BLaER1 (cell line): ENCODE measurements at regions not wholly inside any gene's neighbourhood (a gene's known extent, or its start where the extent isn't known, plus 50 kb on each side); places are given as distances from the start of the nearest gene placed in this dataset.

Experiments used
- H3K27ac ChIP-seq: shearing (Covaris generic); formaldehyde crosslinking; 2 replicates; pipeline ENCODE4 v1.8.1; 2022
- H3K27me3 ChIP-seq: shearing (Covaris generic); formaldehyde crosslinking; 2 replicates; pipeline ENCODE4 v1.8.1; 2022
- H3K36me3 ChIP-seq: shearing (Covaris generic); formaldehyde crosslinking; 2 replicates; pipeline ENCODE4 v1.8.1; 2022
- H3K4me1 ChIP-seq: shearing (Covaris generic); formaldehyde crosslinking; 2 replicates; pipeline ENCODE4 v1.8.1; 2022
- H3K4me2 ChIP-seq: shearing (Covaris generic); formaldehyde crosslinking; 2 replicates; pipeline ENCODE4 v1.8.1; 2022
- H3K4me3 ChIP-seq: shearing (Covaris generic); formaldehyde crosslinking; 2 replicates; pipeline ENCODE4 v1.8.1; 2022
- H3K9ac ChIP-seq: shearing (Covaris generic); formaldehyde crosslinking; 2 replicates; pipeline ENCODE4 v1.8.1; 2022
- H3K9me3 ChIP-seq: shearing (Covaris generic); formaldehyde crosslinking; 2 replicates; pipeline ENCODE4 v1.8.1; 2022
- H4K20me1 ChIP-seq: shearing (Covaris generic); formaldehyde crosslinking; 2 replicates; pipeline ENCODE4 v1.8.1; 2022
- Cebpa-rat ChIP-seq: shearing (Covaris generic); IDR thresholded peaks from 2 replicates; pipeline ENCODE4 v1.8.1; 2022

GRCh38 chr4:117422297-117422696 is 336.9 kb upstream of the TRAM1L1 start:
- Histone ChIP-seq H3K9ac (no peak overlapping the region), H3K4me2 (peak overlapping the region; percentile 64), H3K27ac (no peak overlapping the region), H3K36me3 (no peaks in the 10 kb centered on the region), H4K20me1 (no peaks in the 10 kb centered on the region), H3K27me3 (no peaks in the 10 kb centered on the region), H3K4me1 (peaks cover 29% of the 10 kb centered on the region), H3K4me3 (no peak overlapping the region), H3K9me3 (no peaks in the 10 kb centered on the region)
- no peak for TF ChIP-seq Cebpa-rat

DNA sequence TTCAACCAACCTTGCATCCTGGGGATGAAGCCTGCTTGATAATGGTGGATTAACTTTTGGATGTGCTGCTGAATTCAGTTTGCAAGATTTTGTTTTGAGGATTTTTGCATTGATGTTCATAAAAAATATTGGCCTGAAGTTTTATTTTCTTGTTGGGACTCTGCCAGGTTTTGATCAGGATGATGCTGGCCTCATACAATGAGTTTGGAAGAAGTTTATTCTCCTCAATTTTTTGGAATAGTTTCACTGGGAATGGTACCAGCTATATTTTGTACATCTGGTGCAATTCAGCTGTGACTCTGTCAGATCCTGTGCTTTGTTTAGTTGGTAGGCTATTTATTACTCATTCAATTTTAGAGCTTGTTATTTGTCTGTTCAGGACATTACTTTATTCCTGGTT is 340.3 kb upstream of the TRAM1L1 start:
- no peak overlapping the region for H3K27ac ChIP-seq
- H3K4me3 ChIP-seq: no peak overlapping the region
- H3K9me3 ChIP-seq: peaks cover 5% of the 10 kb centered on the region; the same call in 1 of the 2 replicates
- TF ChIP-seq Cebpa-rat: no peak
- H4K20me1 ChIP-seq: no peaks in the 10 kb centered on the region
- no peak overlapping the region for H3K9ac ChIP-seq
- H3K36me3 ChIP-seq: no peaks in the 10 kb centered on the region
- peaks cover 40% of the 10 kb centered on the region for H3K4me1 ChIP-seq
- no peaks in the 10 kb centered on the region for H3K27me3 ChIP-seq
- H3K4me2 ChIP-seq: peak overlapping the region; percentile 28; the same call in 1 of the 2 replicates

DNA sequence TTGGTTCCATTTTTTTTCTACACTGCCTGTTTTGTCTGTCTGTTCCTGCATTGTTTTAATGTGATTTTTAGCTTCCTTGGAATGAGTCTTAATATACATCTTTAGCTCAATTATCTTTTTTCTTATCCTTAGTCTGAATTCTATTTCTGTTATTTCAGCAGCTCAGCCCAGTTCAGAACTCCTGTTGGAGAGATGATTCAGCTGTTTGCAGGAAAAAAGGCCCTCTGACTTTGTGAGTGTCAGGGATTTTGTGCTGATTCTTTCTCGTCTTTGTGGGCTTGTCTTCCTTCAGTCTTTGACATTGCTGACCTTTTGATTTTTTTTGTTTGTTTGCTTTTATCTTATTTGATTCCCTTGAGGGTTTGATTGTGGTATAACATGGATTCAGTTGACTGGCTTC is 343.2 kb upstream of the TRAM1L1 start:
- no peak overlapping the region for H3K27ac ChIP-seq
- H3K9ac ChIP-seq: no peak overlapping the region
- no peak overlapping the region for H3K4me3 ChIP-seq
- no peaks in the 10 kb centered on the region for H3K27me3 ChIP-seq
- no peak for TF ChIP-seq Cebpa-rat
- H4K20me1 ChIP-seq: no peaks in the 10 kb centered on the region
- H3K36me3 ChIP-seq: no peaks in the 10 kb centered on the region
- H3K9me3 ChIP-seq: peaks cover 5% of the 10 kb centered on the region; the same call in 1 of the 2 replicates
- H3K4me2 ChIP-seq: peak overlapping the region; percentile 50
- H3K4me1 ChIP-seq: peaks cover 26% of the 10 kb centered on the region

DNA sequence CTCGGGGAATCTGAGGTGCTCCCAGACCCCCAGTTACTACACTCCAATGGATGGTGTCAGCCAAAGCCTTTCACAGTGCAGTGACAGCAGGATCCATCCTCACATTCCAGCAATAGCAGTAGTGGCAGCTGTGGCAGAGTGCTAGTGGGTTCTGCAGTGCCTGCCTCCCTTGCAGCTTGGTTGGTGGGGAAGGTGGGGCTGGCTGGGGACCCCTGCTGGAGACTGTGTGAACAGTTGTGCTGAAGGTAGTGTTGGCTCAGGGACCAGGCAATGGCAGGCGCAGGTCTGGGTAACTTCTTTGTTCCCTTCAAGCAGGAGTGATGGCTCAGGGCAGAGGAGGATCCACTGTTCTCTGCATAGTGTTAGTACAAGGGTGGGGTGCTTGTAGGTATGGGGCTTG is 343.7 kb upstream of the TRAM1L1 start:
- H3K27me3 ChIP-seq: no peaks in the 10 kb centered on the region
- no peak for TF ChIP-seq Cebpa-rat
- peaks cover 5% of the 10 kb centered on the region; the same call in 1 of the 2 replicates for H3K9me3 ChIP-seq
- H3K27ac ChIP-seq: no peak overlapping the region
- H3K9ac ChIP-seq: no peak overlapping the region
- peak overlapping the region; percentile 50 for H3K4me2 ChIP-seq
- no peaks in the 10 kb centered on the region for H4K20me1 ChIP-seq
- H3K36me3 ChIP-seq: no peaks in the 10 kb centered on the region
- H3K4me3 ChIP-seq: no peak overlapping the region
- peaks cover 26% of the 10 kb centered on the region for H3K4me1 ChIP-seq

DNA sequence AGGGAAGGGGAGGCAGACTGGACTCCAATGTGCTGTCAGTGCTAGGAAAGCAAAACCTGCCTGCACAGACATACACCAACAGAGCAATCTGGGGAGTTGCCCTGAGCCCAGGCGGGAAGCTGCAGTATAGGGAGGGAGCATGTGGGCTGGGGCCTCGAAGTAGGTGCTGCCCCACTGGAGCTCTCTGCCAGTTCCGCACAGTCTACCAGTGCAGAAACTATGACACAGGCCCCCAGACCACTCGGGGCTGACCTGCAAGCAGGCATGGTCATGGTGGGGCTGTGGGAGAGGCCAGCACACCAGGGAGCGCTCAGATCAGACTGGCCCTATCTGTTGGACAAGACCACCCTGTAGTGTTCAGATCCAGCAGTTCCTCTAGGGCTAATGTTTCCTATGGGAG is 344.1 kb upstream of the TRAM1L1 start:
- Histone ChIP-seq H3K9ac (no peak overlapping the region), H3K4me1 (peaks cover 26% of the 10 kb centered on the region), H3K9me3 (peaks cover 5% of the 10 kb centered on the region; the same call in 1 of the 2 replicates), H3K27ac (no peak overlapping the region), H3K27me3 (no peaks in the 10 kb centered on the region), H3K4me2 (no peak overlapping the region), H3K36me3 (no peaks in the 10 kb centered on the region), H3K4me3 (no peak overlapping the region), H4K20me1 (no peaks in the 10 kb centered on the region)
- no peak for TF ChIP-seq Cebpa-rat

GRCh38 chr4:117434424-117434823 is 349.0 kb upstream of the TRAM1L1 start:
- Histone ChIP-seq H3K27ac (no peak overlapping the region), H4K20me1 (no peaks in the 10 kb centered on the region), H3K9me3 (no peaks in the 10 kb centered on the region), H3K4me2 (no peak overlapping the region), H3K4me1 (no peaks in the 10 kb centered on the region), H3K36me3 (no peaks in the 10 kb centered on the region), H3K9ac (no peak overlapping the region), H3K27me3 (no peaks in the 10 kb centered on the region), H3K4me3 (no peak overlapping the region)
- TF ChIP-seq Cebpa-rat: no peak

DNA sequence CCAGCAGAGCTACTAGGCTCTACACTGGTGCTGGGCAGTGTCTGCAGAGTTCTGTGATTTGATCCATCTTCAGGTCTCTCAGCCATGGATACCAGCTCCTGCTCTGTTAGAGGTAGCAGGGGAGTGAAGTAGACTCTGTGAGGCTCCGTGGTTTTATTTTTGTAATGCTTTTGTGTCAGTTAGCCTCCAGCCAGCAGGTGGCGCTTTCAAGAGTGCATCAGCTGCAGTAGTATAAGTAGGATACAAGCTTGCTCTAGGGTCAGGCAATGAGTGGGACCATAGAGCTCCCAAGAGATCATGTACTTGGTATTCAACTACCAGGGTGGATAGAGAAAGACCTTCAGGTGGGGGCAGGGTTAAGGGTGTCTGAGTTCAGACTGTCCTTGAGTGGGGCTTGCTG is 362.5 kb upstream of the TRAM1L1 start:
- H3K4me1 ChIP-seq: no peaks in the 10 kb centered on the region
- no peak overlapping the region for H3K9ac ChIP-seq
- no peak overlapping the region for H3K4me2 ChIP-seq
- no peak overlapping the region for H3K4me3 ChIP-seq
- no peaks in the 10 kb centered on the region for H4K20me1 ChIP-seq
- no peak overlapping the region for H3K27ac ChIP-seq
- peaks cover 7% of the 10 kb centered on the region for H3K9me3 ChIP-seq
- TF ChIP-seq Cebpa-rat: no peak
- H3K36me3 ChIP-seq: no peaks in the 10 kb centered on the region
- no peaks in the 10 kb centered on the region for H3K27me3 ChIP-seq

DNA sequence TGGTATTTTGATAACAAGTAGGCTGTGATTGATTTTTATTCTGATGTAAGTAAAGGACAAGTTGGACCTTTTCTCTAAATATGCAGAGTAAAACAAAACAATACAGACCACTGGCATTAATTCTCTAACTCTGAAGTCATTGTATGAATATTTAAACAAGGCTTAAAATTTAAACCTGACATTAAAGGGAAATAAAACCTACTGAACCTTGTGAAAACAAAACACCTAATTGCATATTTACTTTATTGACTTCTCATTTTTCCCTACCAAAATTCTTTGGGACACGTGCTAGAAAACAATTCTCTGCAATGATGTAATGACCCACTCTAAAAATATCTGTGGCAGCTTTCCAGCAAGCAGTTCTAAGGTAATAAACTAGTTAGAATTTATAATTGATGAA is 369.7 kb upstream of the TRAM1L1 start:
- Histone ChIP-seq H3K27ac (no peak overlapping the region), H4K20me1 (no peaks in the 10 kb centered on the region), H3K9me3 (no peaks in the 10 kb centered on the region), H3K4me3 (no peak overlapping the region), H3K27me3 (no peaks in the 10 kb centered on the region), H3K4me1 (no peaks in the 10 kb centered on the region), H3K4me2 (no peak overlapping the region), H3K9ac (no peak overlapping the region), H3K36me3 (no peaks in the 10 kb centered on the region)
- no peak for TF ChIP-seq Cebpa-rat

DNA sequence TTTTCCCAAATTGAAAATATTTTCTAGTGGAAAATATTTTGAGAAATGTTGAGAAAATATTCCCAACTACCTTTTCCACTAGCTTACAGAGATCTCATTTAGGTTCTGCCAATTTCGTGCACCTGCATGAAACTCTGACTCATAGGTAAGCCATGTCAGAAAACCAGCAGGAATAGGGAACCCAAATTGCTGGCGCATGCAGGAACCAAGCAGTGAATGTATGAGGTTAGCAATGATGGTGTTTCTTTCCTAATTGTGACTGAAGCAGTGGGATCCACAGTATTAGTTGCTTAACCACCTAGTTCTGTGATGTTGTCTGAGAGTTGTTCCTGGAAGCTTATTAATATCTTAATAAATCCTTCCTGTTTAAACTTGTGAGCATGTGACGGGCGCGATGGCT is 381.0 kb upstream of the TRAM1L1 start:
- H3K9ac ChIP-seq: no peak overlapping the region
- no peak overlapping the region for H3K4me2 ChIP-seq
- no peak overlapping the region for H3K4me3 ChIP-seq
- H3K27me3 ChIP-seq: no peaks in the 10 kb centered on the region
- no peaks in the 10 kb centered on the region for H3K9me3 ChIP-seq
- no peak overlapping the region for H3K27ac ChIP-seq
- TF ChIP-seq Cebpa-rat: no peak
- H3K36me3 ChIP-seq: no peaks in the 10 kb centered on the region
- H3K4me1 ChIP-seq: no peaks in the 10 kb centered on the region
- H4K20me1 ChIP-seq: no peaks in the 10 kb centered on the region

- H3K27me3 ChIP-seq: no peaks in the 10 kb centered on the region
- no peaks in the 10 kb centered on the region for H3K4me1 ChIP-seq
- no peaks in the 10 kb centered on the region for H3K9me3 ChIP-seq
- H3K27ac ChIP-seq: no peak overlapping the region
- H3K36me3 ChIP-seq: no peaks in the 10 kb centered on the region
- no peak overlapping the region for H3K4me3 ChIP-seq
- no peak overlapping the region for H3K4me2 ChIP-seq
- no peak for TF ChIP-seq Cebpa-rat
- H4K20me1 ChIP-seq: no peaks in the 10 kb centered on the region
- H3K9ac ChIP-seq: no peak overlapping the region
These were observed 382.0 kb upstream of the TRAM1L1 start for GRCh38 chr4:117467404-117467803.

DNA sequence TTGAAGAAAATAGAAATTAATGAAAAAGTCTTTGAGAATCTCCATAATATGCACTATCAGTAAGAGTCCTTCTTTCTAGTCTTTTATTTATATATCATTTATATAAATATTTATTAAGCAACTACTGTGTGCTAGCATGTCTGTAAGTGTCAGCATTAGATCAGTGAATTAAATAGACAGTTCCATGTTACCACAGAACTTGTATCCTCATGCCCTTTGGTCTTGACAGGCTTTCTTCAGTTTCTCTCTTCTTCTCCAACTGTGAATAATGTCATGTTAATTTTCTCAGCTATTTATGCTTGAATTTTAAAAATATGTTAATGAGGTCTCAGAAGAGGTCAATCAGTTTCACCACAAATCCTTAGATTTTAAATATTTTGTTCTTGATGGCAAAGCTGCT is 389.6 kb upstream of the TRAM1L1 start:
- Histone ChIP-seq H3K9ac (no peak overlapping the region), H3K4me2 (no peak overlapping the region), H3K27me3 (no peaks in the 10 kb centered on the region), H3K36me3 (no peaks in the 10 kb centered on the region), H3K9me3 (no peaks in the 10 kb centered on the region), H3K27ac (no peak overlapping the region), H3K4me1 (no peaks in the 10 kb centered on the region), H3K4me3 (no peak overlapping the region), H4K20me1 (no peaks in the 10 kb centered on the region)
- no peak for TF ChIP-seq Cebpa-rat
